ENCODE measurements at regions not wholly inside any gene's neighbourhood (a gene's known extent, or its start where the extent isn't known, plus 50 kb on each side); places are given as distances from the start of the nearest gene placed in this dataset.
"Not testable (repeated sequence)": the region's sequence is repeated elsewhere in the genome, so short reads cannot be mapped to it uniquely, and the experiment has no call there.

GRCh38 chr16:17936766-17937402, 399.7 kb downstream of the NPIPA8 start:
- Mint-ChIP-seq H3K4me1 (peaks cover 13% of the 10 kb centered on the region), H3K9me3 (no peaks in the 10 kb centered on the region), H3K27ac (no peak overlapping the region), H3K36me3 (no peaks in the 10 kb centered on the region), H3K4me3 (no peak overlapping the region)
- ATAC-seq (no peak), DNase-seq (ENCODE audit: low spot score in 2 of 2) (no peak)

- no peaks in the 10 kb centered on the region for H3K4me1 Mint-ChIP-seq
- no peak overlapping the region for H3K27ac Mint-ChIP-seq
- no peaks in the 10 kb centered on the region for H3K9me3 Mint-ChIP-seq
- H3K4me3 Mint-ChIP-seq = no peak overlapping the region
- H3K36me3 Mint-ChIP-seq = no peaks in the 10 kb centered on the region
- ATAC-seq (no peak), DNase-seq (ENCODE audit: low spot score in 2 of 2) (no peak)
Measured at GRCh38 chr16:17930280-17930679, 406.3 kb downstream of the NPIPA8 start.

- no peaks in the 10 kb centered on the region for H3K36me3 Mint-ChIP-seq
- ATAC-seq = no peak
- H3K27ac Mint-ChIP-seq = no peak overlapping the region
- no peak for DNase-seq (ENCODE audit: low spot score in 2 of 2)
- no peaks in the 10 kb centered on the region for H3K9me3 Mint-ChIP-seq
- H3K4me3 Mint-ChIP-seq = no peak overlapping the region
- H3K4me1 Mint-ChIP-seq = no peaks in the 10 kb centered on the region
Measured at GRCh38 chr16:17926866-17927399, 409.6 kb downstream of the NPIPA8 start.

GRCh38 chr16:17926461-17926860, 410.1 kb downstream of the NPIPA8 start:
- no peak overlapping the region for H3K4me3 Mint-ChIP-seq
- no peaks in the 10 kb centered on the region for H3K9me3 Mint-ChIP-seq
- no peaks in the 10 kb centered on the region for H3K4me1 Mint-ChIP-seq
- DNase-seq (ENCODE audit: low spot score in 2 of 2) (no peak), ATAC-seq (no peak)
- H3K36me3 Mint-ChIP-seq = no peaks in the 10 kb centered on the region
- no peak overlapping the region for H3K27ac Mint-ChIP-seq

- no peak overlapping the region for H3K4me3 Mint-ChIP-seq
- H3K27ac Mint-ChIP-seq = no peak overlapping the region
- H3K4me1 Mint-ChIP-seq = no peaks in the 10 kb centered on the region
- H3K9me3 Mint-ChIP-seq = no peaks in the 10 kb centered on the region
- H3K36me3 Mint-ChIP-seq = no peaks in the 10 kb centered on the region
- no peak for ATAC-seq
- DNase-seq (ENCODE audit: low spot score in 2 of 2) = no peak
Measured at GRCh38 chr16:17925761-17926160, 410.8 kb downstream of the NPIPA8 start.

- no peak overlapping the region for H3K4me3 Mint-ChIP-seq
- DNase-seq (ENCODE audit: low spot score in 2 of 2) = peak; percentile 37 to 69
- no peaks in the 10 kb centered on the region for H3K4me1 Mint-ChIP-seq
- H3K36me3 Mint-ChIP-seq = no peaks in the 10 kb centered on the region
- peak; percentile 72 for ATAC-seq
- no peaks in the 10 kb centered on the region for H3K9me3 Mint-ChIP-seq
- H3K27ac Mint-ChIP-seq = no peak overlapping the region
Measured at GRCh38 chr16:17921357-17921978, 415.1 kb downstream of the NPIPA8 start.

GRCh38 chr16:17917316-17918019, 419.1 kb downstream of the NPIPA8 start:
- Mint-ChIP-seq H3K36me3 (no peaks in the 10 kb centered on the region), H3K4me1 (no peaks in the 10 kb centered on the region), H3K4me3 (no peak overlapping the region), H3K27ac (no peak overlapping the region), H3K9me3 (peaks cover 6% of the 10 kb centered on the region)
- DNase-seq (ENCODE audit: low spot score in 2 of 2) (no peak), ATAC-seq (no peak)

GRCh38 chr16:17915791-17916190, 420.7 kb downstream of the NPIPA8 start:
- Mint-ChIP-seq H3K4me1 (no peaks in the 10 kb centered on the region), H3K4me3 (no peak overlapping the region), H3K9me3 (peaks cover 6% of the 10 kb centered on the region), H3K36me3 (no peaks in the 10 kb centered on the region), H3K27ac (no peak overlapping the region)
- no peak for ATAC-seq
- DNase-seq (ENCODE audit: low spot score in 2 of 2) = no peak

GRCh38 chr16:17914168-17914567, 422.4 kb downstream of the NPIPA8 start:
- H3K4me3 Mint-ChIP-seq = no peak overlapping the region
- DNase-seq (ENCODE audit: low spot score in 2 of 2) (no peak), ATAC-seq (no peak)
- H3K9me3 Mint-ChIP-seq = peaks cover 6% of the 10 kb centered on the region
- H3K27ac Mint-ChIP-seq = no peak overlapping the region
- H3K4me1 Mint-ChIP-seq = no peaks in the 10 kb centered on the region
- no peaks in the 10 kb centered on the region for H3K36me3 Mint-ChIP-seq

- DNase-seq (ENCODE audit: low spot score in 2 of 2); ATAC-seq; H3K9me3 Mint-ChIP-seq; H3K4me3 Mint-ChIP-seq; H3K36me3 Mint-ChIP-seq; H3K4me1 Mint-ChIP-seq; H3K27ac Mint-ChIP-seq: not testable (repeated sequence)
Measured at GRCh38 chr16:17911578-17911977, 425.0 kb downstream of the NPIPA8 start.

GRCh38 chr16:17906626-17907025, 429.9 kb downstream of the NPIPA8 start:
- H3K36me3 Mint-ChIP-seq; ATAC-seq; H3K27ac Mint-ChIP-seq; DNase-seq (ENCODE audit: low spot score in 2 of 2); H3K4me1 Mint-ChIP-seq; H3K4me3 Mint-ChIP-seq; H3K9me3 Mint-ChIP-seq: not testable (repeated sequence)

GRCh38 chr16:17901309-17901708, 430.5 kb upstream of the XYLT1 start:
- no peaks in the 10 kb centered on the region for H3K36me3 Mint-ChIP-seq
- H3K9me3 Mint-ChIP-seq = peaks cover 6% of the 10 kb centered on the region

GRCh38 chr16:17899141-17899540, 428.4 kb upstream of the XYLT1 start:
- no peaks in the 10 kb centered on the region for H3K9me3 Mint-ChIP-seq
- no peak for ATAC-seq

More at GRCh38 chr16:17901309-17901708, 430.5 kb upstream of the XYLT1 start:
- H3K4me3 Mint-ChIP-seq = no peak overlapping the region
- no peaks in the 10 kb centered on the region for H3K4me1 Mint-ChIP-seq
- ATAC-seq (peak; percentile 61), DNase-seq (ENCODE audit: low spot score in 2 of 2) (no peak)
- no peak overlapping the region for H3K27ac Mint-ChIP-seq

GRCh38 chr16:17887963-17888362, 417.2 kb upstream of the XYLT1 start:
- ATAC-seq = peak; percentile 95
- peaks cover 5% of the 10 kb centered on the region for H3K9me3 Mint-ChIP-seq
- no peak for DNase-seq (ENCODE audit: low spot score in 2 of 2)
- no peaks in the 10 kb centered on the region for H3K36me3 Mint-ChIP-seq
- no peak overlapping the region for H3K27ac Mint-ChIP-seq
- H3K4me1 Mint-ChIP-seq = peaks cover 6% of the 10 kb centered on the region
- no peak overlapping the region for H3K4me3 Mint-ChIP-seq

More at GRCh38 chr16:17899141-17899540, 428.4 kb upstream of the XYLT1 start:
- DNase-seq (ENCODE audit: low spot score in 2 of 2) = no peak
- no peak overlapping the region for H3K27ac Mint-ChIP-seq
- no peak overlapping the region for H3K4me3 Mint-ChIP-seq
- H3K36me3 Mint-ChIP-seq = no peaks in the 10 kb centered on the region
- H3K4me1 Mint-ChIP-seq = no peaks in the 10 kb centered on the region

GRCh38 chr16:17885659-17886207, 415.0 kb upstream of the XYLT1 start:
- no peak for DNase-seq (ENCODE audit: low spot score in 2 of 2)
- no peaks in the 10 kb centered on the region for H3K36me3 Mint-ChIP-seq
- no peak overlapping the region for H3K27ac Mint-ChIP-seq
- no peak overlapping the region for H3K4me3 Mint-ChIP-seq
- H3K9me3 Mint-ChIP-seq = peaks cover 2% of the 10 kb centered on the region
- peaks cover 6% of the 10 kb centered on the region for H3K4me1 Mint-ChIP-seq
- ATAC-seq = no peak

Measured in stimulated activated effector memory CD8-positive, alpha-beta T cell treated with anti-CD3 and anti-CD28 coated beads, Interleukin-12 subunit alpha, Interleukin-12 subunit beta, amount 100 ng/mL, for 72 hours (primary cell).